ENCODE measurements at regions not wholly inside any gene's neighbourhood (a gene's known extent, or its start where the extent isn't known, plus 50 kb on each side); places are given as distances from the start of the nearest gene placed in this dataset.
"Not testable (repeated sequence)": the region's sequence is repeated elsewhere in the genome, so short reads cannot be mapped to it uniquely, and the experiment has no call there.

GRCh38 chr1:164092603-164093353, 466.2 kb upstream of the PBX1 start:
- intact Hi-C loops (cut with micrococcal nuclease) = no loop called here
- H3K4me1 Mint-ChIP-seq = no peaks in the 10 kb centered on the region
- H3K4me3 Mint-ChIP-seq = no peak overlapping the region
- peak; percentile 56 for DNase-seq
- no peaks in the 10 kb centered on the region for H3K27me3 Mint-ChIP-seq
- no peaks in the 10 kb centered on the region for H3K36me3 Mint-ChIP-seq (ENCODE audit: low read depth)
- no peak overlapping the region for H3K27ac Mint-ChIP-seq
- H3K9me3 Mint-ChIP-seq = peaks cover 9% of the 10 kb centered on the region

GRCh38 chr1:164093543-164093942, 465.4 kb upstream of the PBX1 start:
- DNase-seq = no peak
- H3K4me3 Mint-ChIP-seq = no peak overlapping the region
- H3K27me3 Mint-ChIP-seq = no peaks in the 10 kb centered on the region
- H3K9me3 Mint-ChIP-seq = peaks cover 4% of the 10 kb centered on the region
- H3K4me1 Mint-ChIP-seq = no peaks in the 10 kb centered on the region
- no peaks in the 10 kb centered on the region for H3K36me3 Mint-ChIP-seq (ENCODE audit: low read depth)
- intact Hi-C loops (cut with micrococcal nuclease) = no loop called here
- H3K27ac Mint-ChIP-seq = no peak overlapping the region

GRCh38 chr1:164101802-164102201, 457.2 kb upstream of the PBX1 start:
- Mint-ChIP-seq H3K27ac (no peak overlapping the region), H3K27me3 (no peaks in the 10 kb centered on the region), H3K4me3 (no peak overlapping the region), H3K4me1 (no peaks in the 10 kb centered on the region), H3K36me3 (ENCODE audit: low read depth) (no peaks in the 10 kb centered on the region), H3K9me3 (peaks cover 3% of the 10 kb centered on the region)
- DNase-seq = no peak
- intact Hi-C loops (cut with micrococcal nuclease) = no loop called here

- Mint-ChIP-seq H3K9me3 (no peaks in the 10 kb centered on the region), H3K27ac (no peak overlapping the region), H3K36me3 (ENCODE audit: low read depth) (no peaks in the 10 kb centered on the region), H3K4me3 (no peak overlapping the region), H3K27me3 (no peaks in the 10 kb centered on the region), H3K4me1 (no peaks in the 10 kb centered on the region)
- no peak for DNase-seq
- intact Hi-C loops (cut with micrococcal nuclease) = no loop called here
Observed at GRCh38 chr1:164131949-164132348, 427.0 kb upstream of the PBX1 start.

- Mint-ChIP-seq H3K36me3 (ENCODE audit: low read depth) (no peaks in the 10 kb centered on the region), H3K4me3 (no peak overlapping the region), H3K4me1 (no peaks in the 10 kb centered on the region), H3K27ac (no peak overlapping the region), H3K9me3 (peaks cover 5% of the 10 kb centered on the region), H3K27me3 (no peaks in the 10 kb centered on the region)
- no peak for DNase-seq
- intact Hi-C loops (cut with micrococcal nuclease) = no loop called here
Observed at GRCh38 chr1:164137273-164137925, 421.6 kb upstream of the PBX1 start.

- Mint-ChIP-seq H3K4me1 (no peaks in the 10 kb centered on the region), H3K9me3 (peaks cover 5% of the 10 kb centered on the region), H3K27me3 (no peaks in the 10 kb centered on the region), H3K36me3 (ENCODE audit: low read depth) (no peaks in the 10 kb centered on the region), H3K4me3 (no peak overlapping the region), H3K27ac (no peak overlapping the region)
- intact Hi-C loops (cut with micrococcal nuclease) = no loop called here
- no peak for DNase-seq
Observed at GRCh38 chr1:164141797-164142196, 417.2 kb upstream of the PBX1 start.

- Mint-ChIP-seq H3K27me3 (no peaks in the 10 kb centered on the region), H3K27ac (no peak overlapping the region), H3K4me1 (no peaks in the 10 kb centered on the region), H3K4me3 (no peak overlapping the region), H3K9me3 (peaks cover 20% of the 10 kb centered on the region), H3K36me3 (ENCODE audit: low read depth) (no peaks in the 10 kb centered on the region)
- intact Hi-C loops (cut with micrococcal nuclease) = no loop called here
- no peak for DNase-seq
Observed at GRCh38 chr1:164154622-164155021, 404.4 kb upstream of the PBX1 start.

- Mint-ChIP-seq H3K27ac (no peak overlapping the region), H3K36me3 (ENCODE audit: low read depth) (no peaks in the 10 kb centered on the region), H3K27me3 (no peaks in the 10 kb centered on the region), H3K4me1 (no peaks in the 10 kb centered on the region), H3K9me3 (peaks cover 20% of the 10 kb centered on the region), H3K4me3 (no peak overlapping the region)
- intact Hi-C loops (cut with micrococcal nuclease) = no loop called here
- no peak for DNase-seq
Observed at GRCh38 chr1:164155347-164155746, 403.6 kb upstream of the PBX1 start.

- intact Hi-C loops (cut with micrococcal nuclease) = no loop called here
- no peaks in the 10 kb centered on the region for H3K27me3 Mint-ChIP-seq
- peaks cover 7% of the 10 kb centered on the region for H3K9me3 Mint-ChIP-seq
- no peaks in the 10 kb centered on the region for H3K36me3 Mint-ChIP-seq (ENCODE audit: low read depth)
- DNase-seq = no peak
- no peaks in the 10 kb centered on the region for H3K4me1 Mint-ChIP-seq
- no peak overlapping the region for H3K27ac Mint-ChIP-seq
- H3K4me3 Mint-ChIP-seq = no peak overlapping the region
Observed at GRCh38 chr1:164163289-164163849, 395.6 kb upstream of the PBX1 start.

- H3K36me3 Mint-ChIP-seq (ENCODE audit: low read depth) = no peaks in the 10 kb centered on the region
- H3K4me1 Mint-ChIP-seq = no peaks in the 10 kb centered on the region
- peaks cover 10% of the 10 kb centered on the region for H3K9me3 Mint-ChIP-seq
- no peak overlapping the region for H3K4me3 Mint-ChIP-seq
- H3K27me3 Mint-ChIP-seq = no peaks in the 10 kb centered on the region
- H3K27ac Mint-ChIP-seq = no peak overlapping the region
- intact Hi-C loops (cut with micrococcal nuclease) = no loop called here
- DNase-seq = no peak
Observed at GRCh38 chr1:164165466-164165865, 393.5 kb upstream of the PBX1 start.

- H3K27me3 Mint-ChIP-seq; H3K4me3 Mint-ChIP-seq; intact Hi-C loops (cut with micrococcal nuclease); H3K4me1 Mint-ChIP-seq; H3K36me3 Mint-ChIP-seq (ENCODE audit: low read depth); DNase-seq; H3K27ac Mint-ChIP-seq; H3K9me3 Mint-ChIP-seq: not testable (repeated sequence)
Observed at GRCh38 chr1:164166454-164166853, 392.5 kb upstream of the PBX1 start.

- H3K9me3 Mint-ChIP-seq = peaks cover 9% of the 10 kb centered on the region
- intact Hi-C loops (cut with micrococcal nuclease) = no loop called here
- no peak overlapping the region for H3K27ac Mint-ChIP-seq
- H3K4me3 Mint-ChIP-seq = no peak overlapping the region
- no peaks in the 10 kb centered on the region for H3K4me1 Mint-ChIP-seq
- no peak for DNase-seq
- no peaks in the 10 kb centered on the region for H3K27me3 Mint-ChIP-seq
- no peaks in the 10 kb centered on the region for H3K36me3 Mint-ChIP-seq (ENCODE audit: low read depth)
Observed at GRCh38 chr1:164177118-164177517, 381.9 kb upstream of the PBX1 start.

GRCh38 chr1:164180824-164181223, 378.2 kb upstream of the PBX1 start:
- DNase-seq = no peak
- H3K4me1 Mint-ChIP-seq = no peaks in the 10 kb centered on the region
- H3K9me3 Mint-ChIP-seq = peaks cover 6% of the 10 kb centered on the region
- intact Hi-C loops (cut with micrococcal nuclease) = no loop called here
- H3K27ac Mint-ChIP-seq = no peak overlapping the region
- no peak overlapping the region for H3K4me3 Mint-ChIP-seq
- no peaks in the 10 kb centered on the region for H3K36me3 Mint-ChIP-seq (ENCODE audit: low read depth)
- no peaks in the 10 kb centered on the region for H3K27me3 Mint-ChIP-seq

- H3K27me3 Mint-ChIP-seq = no peaks in the 10 kb centered on the region
- no peak overlapping the region for H3K4me3 Mint-ChIP-seq
- H3K27ac Mint-ChIP-seq = no peak overlapping the region
- no peak for DNase-seq
- peaks cover 8% of the 10 kb centered on the region for H3K9me3 Mint-ChIP-seq
- intact Hi-C loops (cut with micrococcal nuclease) = no loop called here
- no peaks in the 10 kb centered on the region for H3K4me1 Mint-ChIP-seq
- H3K36me3 Mint-ChIP-seq (ENCODE audit: low read depth) = no peaks in the 10 kb centered on the region
Observed at GRCh38 chr1:164183854-164184635, 374.9 kb upstream of the PBX1 start.

Data from activated CD4-positive, alpha-beta T cell treated with anti-CD3 and anti-CD28 coated beads, Interleukin-2, amount 10 ng/mL, durations not matched to agents 24 days and 14 days (primary cell).